HG03439 (cell line): ENCODE measurements at regions not wholly inside any gene's neighbourhood (a gene's known extent, or its start where the extent isn't known, plus 50 kb on each side); places are given as distances from the start of the nearest gene placed in this dataset.

Experiments used
- ATAC-seq: cut with Tn5 transposase; IDR thresholded peaks from one replicate; pipeline ENCODE4 v1.9.1; 2021; ENCODE audit warnings: mild to moderate bottlenecking, moderate library complexity; ENCODE audit not compliant: unreplicated experiment

DNA sequence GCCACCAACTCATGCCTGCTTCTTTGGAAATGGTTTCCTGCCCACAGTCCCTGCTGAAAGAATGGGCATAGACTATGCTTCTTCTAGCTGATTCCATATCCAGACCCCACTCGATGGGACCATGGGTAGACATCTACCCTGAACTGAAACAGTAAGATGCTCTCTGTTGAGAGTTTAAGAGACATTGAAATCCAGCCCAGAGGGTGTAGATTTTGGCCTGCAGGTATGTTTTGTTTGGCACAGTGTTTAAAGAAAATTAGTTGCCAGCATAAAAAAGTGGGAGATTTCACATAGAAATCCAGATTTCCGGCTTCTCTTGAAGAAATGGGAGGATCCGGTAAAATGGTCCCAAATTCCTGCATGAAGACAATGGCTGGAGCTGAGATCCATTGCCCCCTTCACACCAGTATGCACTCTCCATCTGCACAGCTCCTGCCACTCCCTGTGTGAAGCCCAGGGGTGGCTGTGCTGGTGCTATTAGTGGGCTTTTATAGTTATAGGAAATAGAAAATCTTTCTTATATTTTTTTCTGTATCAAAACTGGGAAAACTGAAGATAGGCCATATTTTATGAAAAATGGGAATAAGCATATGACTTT, 218.1 kb downstream of the PTEN start:
- ATAC-seq, result no peak

DNA sequence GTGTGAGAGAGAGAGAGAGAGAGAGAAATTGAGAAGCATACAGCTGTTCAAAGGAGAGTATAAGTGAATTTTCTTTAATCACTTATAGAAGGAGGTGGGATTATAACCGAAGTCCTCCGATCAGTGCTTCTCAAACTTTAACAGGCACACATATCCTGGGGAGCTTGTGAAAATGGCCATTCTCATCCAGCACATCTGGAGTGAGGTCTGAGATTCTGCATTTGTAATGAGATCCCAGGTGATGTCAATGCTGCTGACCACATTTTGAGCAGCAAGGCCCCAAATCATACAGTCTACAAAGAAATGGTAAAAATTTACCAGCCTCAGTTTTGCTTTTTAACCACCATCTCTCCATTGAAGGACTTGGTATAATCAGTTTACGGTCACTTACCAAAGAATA, 219.0 kb downstream of the PTEN start:
- peak; percentile 5 for ATAC-seq

- peak; percentile 72 for ATAC-seq
Observed at GRCh38 chr10:88082806-88083596, 219.6 kb downstream of the PTEN start.

DNA sequence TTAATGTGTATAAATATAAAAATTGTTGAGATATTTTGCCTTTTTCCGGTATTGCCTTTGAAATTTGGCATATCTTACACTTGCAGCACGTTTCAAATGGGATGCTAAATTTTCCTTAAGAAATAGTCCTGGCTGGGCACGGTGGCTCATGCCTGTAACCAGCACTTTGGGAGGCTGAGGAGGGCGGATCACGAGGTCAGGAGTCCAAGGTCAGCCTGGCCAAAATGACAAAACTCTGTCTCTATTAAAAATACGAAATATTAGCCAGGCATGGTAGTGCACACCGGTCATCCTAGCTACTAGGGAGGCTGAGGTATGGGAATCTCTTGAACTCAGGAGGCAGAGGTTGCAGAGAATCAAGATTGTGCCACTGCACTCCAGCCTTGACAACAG, 220.2 kb downstream of the PTEN start:
- ATAC-seq, result no peak

DNA sequence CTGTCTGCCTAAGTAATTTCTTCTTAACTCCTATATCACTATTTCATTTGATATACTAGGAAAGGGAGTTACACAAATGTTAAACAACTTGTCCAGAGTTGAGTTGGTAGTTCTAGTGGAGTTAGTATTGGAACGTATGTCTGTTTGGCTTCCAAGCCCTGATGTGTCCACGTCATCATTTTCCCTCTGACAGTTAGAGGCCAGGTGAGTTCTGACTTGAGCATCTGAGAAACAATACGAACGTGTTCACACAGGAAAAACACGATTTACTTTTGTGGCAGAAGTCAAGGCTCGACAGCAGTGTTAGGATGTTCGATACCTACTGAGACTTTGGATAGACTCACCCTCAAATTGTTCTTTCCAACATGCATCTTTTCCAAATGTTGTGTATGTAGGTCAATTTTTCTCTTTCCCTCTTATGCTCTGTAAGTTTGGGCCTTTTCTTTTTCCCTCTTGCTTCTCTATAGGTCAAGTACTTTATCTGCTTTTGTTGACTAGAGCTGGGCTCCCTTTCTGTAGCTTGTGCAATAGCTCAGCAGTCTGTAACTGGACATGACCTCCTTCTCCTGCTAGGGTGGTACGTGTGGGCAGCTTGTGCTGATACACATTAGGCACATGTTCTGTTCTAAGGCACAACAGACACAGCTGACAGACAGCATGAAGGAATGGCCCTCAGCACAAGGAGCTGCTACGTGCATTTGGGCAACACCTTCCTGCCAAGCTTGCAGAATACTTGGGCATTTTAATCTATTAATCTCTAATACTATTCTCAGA, 222.9 kb downstream of the PTEN start:
- no peak for ATAC-seq

DNA sequence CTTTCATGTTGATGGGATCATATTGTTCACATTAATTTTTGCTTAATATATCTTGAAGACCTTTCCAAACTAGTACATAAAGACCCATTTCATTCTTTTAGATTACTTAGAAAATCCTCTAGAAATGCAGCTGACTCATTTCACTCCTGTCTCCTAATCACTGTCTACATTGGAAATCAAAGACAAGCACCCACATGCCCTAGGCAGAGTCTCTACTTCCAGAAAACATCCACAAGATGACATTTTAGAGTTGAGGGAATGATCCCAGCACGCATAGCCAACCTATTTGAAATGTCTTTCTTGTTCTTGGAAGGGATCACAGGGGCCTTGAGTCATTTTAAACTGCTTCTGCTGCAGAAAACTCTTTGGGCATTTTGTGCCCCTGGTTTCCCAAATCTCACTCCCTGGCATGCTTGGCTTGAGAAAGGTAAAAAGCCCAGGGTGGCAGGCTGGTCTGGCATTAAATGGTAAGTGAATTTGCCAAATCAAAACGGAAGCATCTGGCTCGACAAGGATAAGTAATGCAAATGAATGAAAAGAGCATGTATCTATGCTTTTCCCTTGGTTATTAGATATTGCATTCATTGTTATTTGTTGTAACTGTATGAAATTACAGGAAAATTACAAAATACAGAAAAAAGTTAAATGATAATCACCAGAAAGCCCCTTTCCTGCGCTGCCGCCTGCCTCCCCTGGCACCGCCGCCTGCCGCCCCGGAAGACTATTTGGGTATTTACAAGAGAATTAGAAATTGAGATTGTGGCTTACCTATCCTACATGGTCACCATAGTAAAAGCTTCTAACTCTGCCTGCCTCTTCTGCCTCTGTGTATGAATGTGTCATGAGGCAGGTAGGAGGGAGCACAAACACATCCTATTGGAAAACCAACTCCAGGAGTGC, 225.3 kb downstream of the PTEN start:
- ATAC-seq, result no peak

GRCh38 chr10:88089498-88089897, 226.1 kb downstream of the PTEN start:
- no peak for ATAC-seq

DNA sequence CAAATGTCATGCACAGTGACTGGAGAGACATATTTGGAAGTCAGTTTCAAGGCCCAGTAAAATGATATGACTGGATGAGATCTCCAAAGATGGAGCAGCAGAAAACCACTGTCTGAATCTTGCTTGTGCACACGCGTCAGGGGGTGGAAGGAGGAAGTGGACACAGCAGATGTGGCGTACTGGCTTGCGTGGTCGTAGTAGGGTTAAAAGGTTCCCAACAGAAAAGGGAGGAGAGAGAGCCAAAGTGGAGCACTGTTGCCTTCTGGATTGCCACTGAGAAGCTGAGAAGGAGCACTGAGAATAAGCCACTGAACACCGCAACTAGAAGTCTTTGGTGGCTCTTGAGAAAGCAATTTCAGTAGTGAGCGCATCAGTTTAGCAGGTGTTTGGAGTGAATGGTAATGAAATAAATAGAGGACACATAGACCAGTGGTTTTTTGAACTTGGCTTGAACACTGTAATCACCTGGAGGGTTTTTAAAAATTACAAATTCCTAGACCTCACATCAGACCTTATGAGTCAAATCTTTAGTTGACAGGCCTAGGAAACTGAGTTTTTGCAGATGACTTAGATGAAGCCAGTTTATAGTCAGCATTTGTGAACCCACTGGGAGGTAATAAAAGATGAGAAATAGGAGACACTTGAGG, 227.3 kb downstream of the PTEN start:
- ATAC-seq, result no peak

GRCh38 chr10:88091490-88092061, 228.2 kb downstream of the PTEN start:
- ATAC-seq, result peak; percentile 89

- ATAC-seq, result no peak
Observed at GRCh38 chr10:88092265-88092664, 228.8 kb downstream of the PTEN start.

DNA sequence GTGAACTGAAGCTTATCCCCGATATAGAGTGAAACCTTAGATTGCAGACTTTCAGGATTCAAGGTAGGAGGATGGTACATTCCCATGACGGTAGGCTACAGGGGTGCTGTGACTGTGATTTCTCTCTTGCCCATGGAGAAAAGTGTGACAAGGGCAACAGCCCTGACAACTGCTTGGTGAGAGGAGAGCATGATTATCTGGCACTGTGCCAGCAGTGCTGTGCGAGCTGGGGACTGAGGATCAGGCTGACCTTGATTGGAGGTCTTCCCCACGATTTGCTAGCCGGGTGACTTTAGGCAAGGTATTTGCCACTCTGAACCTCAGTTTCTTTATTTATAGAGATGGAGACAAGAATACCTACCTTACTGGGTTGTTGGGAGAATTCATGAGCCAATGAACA, 229.5 kb downstream of the PTEN start:
- ATAC-seq, result no peak

DNA sequence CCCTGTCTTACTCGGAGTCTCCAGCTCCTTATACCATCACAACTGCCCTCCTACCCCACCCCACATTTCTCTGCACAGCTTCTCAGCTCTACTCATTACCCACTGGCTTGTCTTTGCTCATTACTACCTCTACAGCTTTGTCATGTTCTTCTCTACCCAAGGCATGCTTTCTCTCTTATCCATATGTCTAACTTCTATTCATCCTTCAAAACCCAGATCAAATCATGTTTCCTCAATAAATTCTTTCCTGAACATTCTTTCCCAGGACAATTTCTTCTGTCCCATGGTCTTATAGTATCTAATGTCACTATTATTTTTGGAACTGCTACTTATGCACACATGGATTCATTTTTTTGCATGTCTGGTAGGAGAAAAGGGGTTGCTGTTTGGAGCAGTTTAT, 231.4 kb downstream of the PTEN start:
- no peak for ATAC-seq

- no peak for ATAC-seq
Observed at GRCh38 chr10:88095223-88095721, 231.8 kb downstream of the PTEN start.

DNA sequence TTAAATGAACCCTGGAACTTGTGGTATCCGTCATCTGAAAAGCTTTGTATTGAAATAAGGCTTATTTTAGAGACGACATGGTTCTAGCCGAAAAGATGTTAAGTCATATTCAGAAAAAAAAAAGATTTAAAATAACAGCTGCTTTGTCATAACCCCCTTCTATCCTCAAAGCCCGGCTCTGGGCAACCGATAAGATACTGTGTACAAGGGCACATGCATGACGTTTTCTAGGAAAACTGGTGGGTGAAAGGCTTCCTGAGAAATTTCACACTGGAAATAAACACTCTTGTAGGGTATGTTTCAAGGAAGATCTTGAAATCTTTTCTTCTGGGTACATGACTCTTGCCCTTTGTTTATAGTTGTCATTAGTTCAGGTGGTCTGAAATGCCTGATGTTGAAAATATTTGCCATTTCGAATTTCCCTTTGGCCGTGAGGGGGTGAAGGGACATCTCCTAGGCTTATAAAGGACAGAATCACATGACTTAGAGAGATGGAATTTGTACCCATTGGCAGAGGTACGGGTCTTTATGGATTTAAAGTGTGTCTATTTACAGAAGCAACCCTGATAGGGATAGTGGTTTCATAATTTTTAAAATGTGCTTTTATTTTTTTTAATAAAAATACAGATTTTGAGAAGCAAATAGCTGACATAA, 232.5 kb downstream of the PTEN start:
- ATAC-seq, result no peak

DNA sequence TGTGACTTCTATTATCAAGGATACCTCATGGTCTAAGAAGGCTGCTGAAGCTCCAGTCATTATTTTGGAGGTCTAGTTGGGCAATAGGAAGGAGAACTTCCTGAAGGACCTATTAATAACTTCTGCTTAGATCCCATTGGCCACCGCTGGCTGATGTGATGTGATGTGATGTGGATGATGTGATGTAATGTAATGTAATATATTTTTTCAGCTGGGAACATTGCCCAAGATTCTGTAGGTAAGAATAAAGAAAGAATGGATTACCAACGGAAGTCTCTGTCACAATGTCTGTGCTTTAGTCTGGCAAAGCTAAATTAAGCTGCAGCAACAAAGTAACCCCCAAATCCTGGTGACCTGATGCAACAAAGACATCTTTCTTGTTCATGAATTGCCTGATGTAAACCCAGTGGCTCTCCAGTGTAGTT, 233.7 kb downstream of the PTEN start:
- no peak for ATAC-seq

DNA sequence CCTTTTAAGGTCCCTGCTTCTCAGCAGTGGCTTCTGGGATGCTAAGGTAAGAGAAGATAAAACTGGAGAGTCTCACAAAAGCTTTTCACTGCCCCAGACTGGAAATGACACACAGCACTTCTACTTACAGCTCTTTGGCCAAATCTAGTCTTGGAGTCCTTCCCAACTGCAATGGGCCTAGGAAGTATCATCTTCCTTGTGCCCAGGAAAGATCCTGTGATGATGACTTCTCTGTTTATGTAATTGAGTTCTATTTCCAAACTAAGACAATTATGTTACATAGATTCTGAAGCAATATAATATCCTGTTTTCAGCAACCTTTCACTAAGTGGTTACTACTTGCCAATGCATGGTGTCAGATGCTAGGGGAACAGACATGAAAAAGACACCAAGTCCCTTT, 234.1 kb downstream of the PTEN start:
- ATAC-seq, result no peak

DNA sequence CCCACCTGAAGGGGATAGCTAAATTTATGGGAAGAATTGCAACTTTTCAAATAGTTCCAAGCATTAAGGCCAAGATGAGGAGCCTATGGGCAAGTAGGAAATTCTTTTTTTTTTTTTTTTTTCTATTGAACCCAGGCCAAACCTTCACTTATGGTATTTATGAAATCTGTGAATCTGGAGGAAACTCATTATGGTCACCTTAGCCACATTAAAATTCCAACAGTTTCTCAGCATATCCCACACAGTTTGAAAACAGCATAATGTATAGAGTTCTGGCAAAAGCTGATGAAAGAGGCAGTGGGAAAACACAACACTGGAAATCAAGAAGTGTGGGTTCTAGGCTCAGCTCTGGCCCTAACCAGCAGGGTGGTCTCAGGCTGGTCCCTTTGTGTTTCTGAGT, 236.9 kb downstream of the PTEN start:
- ATAC-seq, result no peak

- ATAC-seq, result no peak
Observed at GRCh38 chr10:88101666-88102065, 238.2 kb downstream of the PTEN start.

DNA sequence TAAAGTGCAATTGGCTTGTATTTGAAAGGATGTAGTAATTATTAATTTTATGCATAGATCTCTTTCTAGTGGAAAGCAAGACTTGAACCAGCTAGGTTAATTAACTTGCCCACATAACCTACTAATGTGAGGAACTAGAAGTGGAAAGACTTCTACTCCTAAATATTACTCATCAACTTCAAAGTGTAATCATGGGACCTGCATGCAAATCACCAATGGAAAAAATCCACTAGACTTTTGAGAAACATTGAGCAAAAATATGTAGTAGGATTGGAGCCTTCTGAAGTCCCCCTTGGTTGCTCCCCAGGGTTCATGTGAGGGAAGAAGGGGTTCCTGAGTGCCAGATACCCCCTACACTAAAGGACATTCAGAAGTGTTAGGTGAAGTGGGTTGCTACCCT, 240.2 kb downstream of the PTEN start:
- ATAC-seq, result no peak
